Small intestine (tissue), 7 donors: ENCODE measurements at regions not wholly inside any gene's neighbourhood (a gene's known extent, or its start where the extent isn't known, plus 50 kb on each side); places are given as distances from the start of the nearest gene placed in this dataset.
"Not testable (repeated sequence)": the region's sequence is repeated elsewhere in the genome, so short reads cannot be mapped to it uniquely, and the experiment has no call there.

Experiments
- DNase-seq, 2 donors: peaks; one replicate each; pipeline versions ENCODE4 v3.0.0 to v3.0.0-alpha.2; 2013
- FAIRE-seq: peaks from 2 replicates; lab custom pipeline; 2012; peaks lifted over from hg19 to GRCh38; lab: Jason Lieb, UNC
- H3K27ac ChIP-seq, 3 donors: one replicate each; pipeline ENCODE4 v1.5.1; 2013; ENCODE audit warnings: low read length in 2 of 3, mild to moderate bottlenecking in 2 of 3, control low read depth in 1 of 3, inconsistent platforms in 1 of 3, low read depth in 1 of 3, moderate library complexity in 1 of 3
- H3K27me3 ChIP-seq, 3 donors: one replicate each; pipeline ENCODE4 v1.6.1; 2013; ENCODE audit warnings: low read length in 3 of 3, inconsistent platforms in 1 of 3; ENCODE audit not compliant: control insufficient read depth in 3 of 3, insufficient read depth in 3 of 3
- H3K36me3 ChIP-seq, 3 donors: one replicate each; pipeline ENCODE4 v1.6.1; 2013; ENCODE audit warnings: low read length in 3 of 3, inconsistent platforms in 1 of 3, low read depth in 1 of 3, mild to moderate bottlenecking in 1 of 3, moderate library complexity in 1 of 3; ENCODE audit not compliant: control insufficient read depth in 3 of 3, insufficient read depth in 2 of 3
- H3K4me1 ChIP-seq, 3 donors: one replicate each; pipeline ENCODE4 v1.6.1; 2013; ENCODE audit warnings: low read length in 2 of 3, inconsistent platforms in 1 of 3, low read depth in 1 of 3, mild to moderate bottlenecking in 1 of 3, moderate library complexity in 1 of 3; ENCODE audit not compliant: control insufficient read depth in 3 of 3, insufficient read depth in 2 of 3
- H3K4me3 ChIP-seq, 3 donors: one replicate each; pipeline ENCODE4 v1.5.1; 2013; ENCODE audit warnings: low read length in 3 of 3, control low read depth in 1 of 3, inconsistent platforms in 1 of 3, low read depth in 1 of 3, mild to moderate bottlenecking in 1 of 3, moderate library complexity in 1 of 3
- H3K9me3 ChIP-seq, 2 donors: one replicate each; pipeline ENCODE4 v1.6.1; 2013; ENCODE audit warnings: low read depth in 1 of 2, low read length in 1 of 2; ENCODE audit not compliant: control insufficient read depth in 2 of 2, insufficient read depth in 1 of 2
- WGBS, 3 donors: extraction: QIAGEN DNeasy Blood & Tissue Kit; methylation state at CpG; one replicate each; pipeline ENCODE4 v1.1.7; 2013; 5-methylcytosine and 5-hydroxymethylcytosine counted together
- donor health status: healthy with polysubstance abuse.
- donor health status: control.
- donor health status: control.
- donor health status: Bipolar disorder and iron deficiency.
- donor health status: healthy.

GRCh38 chr4:141333456-141334230, 112.9 kb downstream of the ZNF330 start:
- not testable (repeated sequence) for FAIRE-seq, H3K4me1 ChIP-seq, H3K27me3 ChIP-seq, H3K27ac ChIP-seq, DNase-seq, H3K9me3 ChIP-seq, H3K36me3 ChIP-seq
- 7 to 38% (median 21%) methylated on average over 9 to 24 of the region's 24 CpGs for WGBS, 3 donors
- H3K4me3 ChIP-seq, result peak overlapping the region in 1 of 3 donors; percentile 23

DNA sequence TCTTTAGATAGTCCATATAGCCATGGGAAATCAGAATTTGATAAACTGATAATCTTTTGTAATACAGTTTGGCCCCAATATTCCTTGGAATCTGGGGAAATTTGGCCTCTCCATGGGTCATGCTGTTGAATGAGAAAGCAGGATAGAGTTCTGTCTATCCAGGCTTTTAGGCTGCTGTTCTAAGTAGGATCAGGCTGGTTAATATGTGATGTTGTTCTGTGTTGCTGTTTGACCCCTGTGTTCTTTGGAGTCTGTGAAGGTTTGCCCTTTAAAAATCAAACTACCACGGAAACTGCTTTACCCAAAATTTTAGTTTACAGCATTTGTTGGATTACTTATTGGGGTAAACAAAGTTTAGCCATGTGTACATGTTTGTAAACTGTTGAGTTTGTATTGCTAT, 114.5 kb downstream of the ZNF330 start:
- no peaks in the 10 kb centered on the region for H3K4me1 ChIP-seq
- no peaks in the 10 kb centered on the region for H3K36me3 ChIP-seq
- DNase-seq (no peak), FAIRE-seq (no peak)
- H3K27ac ChIP-seq, result no peak overlapping the region
- no peak overlapping the region for H3K4me3 ChIP-seq
- H3K27me3 ChIP-seq, result peaks cover 0 to 3% (median 3%) of the 10 kb centered on the region in 3 donors
- 74 to 87% (median 74%) methylated on average over 1 of the region's 1 CpG for WGBS, 3 donors
- no peaks in the 10 kb centered on the region for H3K9me3 ChIP-seq

DNA sequence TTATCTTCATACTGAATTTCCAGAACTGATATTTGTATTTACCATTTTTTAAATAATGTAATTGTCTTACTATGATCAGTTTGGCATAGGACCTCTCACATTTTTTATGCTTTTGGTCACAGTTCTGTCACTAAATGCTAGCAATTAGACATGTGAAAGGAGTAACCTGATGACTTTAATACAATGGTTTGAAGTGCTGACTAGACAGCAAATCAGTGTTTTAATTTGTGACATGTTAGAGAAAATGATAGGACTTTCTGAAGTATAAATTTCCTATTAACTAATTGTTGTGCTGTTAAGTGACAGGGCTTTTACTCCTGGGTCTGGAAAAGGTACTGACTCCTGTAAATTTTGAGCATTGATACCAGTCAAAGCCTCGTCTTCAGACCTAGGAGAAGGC, 117.5 kb downstream of the ZNF330 start:
- H3K4me1 ChIP-seq, result no peaks in the 10 kb centered on the region
- DNase-seq (no peak), FAIRE-seq (no peak)
- no peak overlapping the region for H3K27ac ChIP-seq
- no peaks in the 10 kb centered on the region for H3K9me3 ChIP-seq
- peaks cover 0 to 3% (median 0%) of the 10 kb centered on the region in 3 donors for H3K27me3 ChIP-seq
- no peak overlapping the region for H3K4me3 ChIP-seq
- 84 to 95% (median 94%) methylated on average over 1 of the region's 1 CpG for WGBS, 3 donors
- no peaks in the 10 kb centered on the region for H3K36me3 ChIP-seq

GRCh38 chr4:141339391-141339790, 118.7 kb downstream of the ZNF330 start:
- Histone ChIP-seq H3K9me3 (no peaks in the 10 kb centered on the region), H3K4me3 (no peak overlapping the region), H3K4me1 (no peaks in the 10 kb centered on the region), H3K27ac (no peak overlapping the region), H3K27me3 (peaks cover 0 to 3% (median 0%) of the 10 kb centered on the region in 3 donors), H3K36me3 (no peaks in the 10 kb centered on the region)
- no peak for DNase-seq
- no peak for FAIRE-seq
- 66 to 79% (median 73%) methylated on average over 3 of the region's 3 CpGs for WGBS, 3 donors

GRCh38 chr4:141339966-141340365, 119.3 kb downstream of the ZNF330 start:
- H3K27ac ChIP-seq, result no peak overlapping the region
- H3K4me3 ChIP-seq, result no peak overlapping the region
- no peaks in the 10 kb centered on the region for H3K27me3 ChIP-seq
- no peaks in the 10 kb centered on the region for H3K4me1 ChIP-seq
- DNase-seq, result no peak
- H3K9me3 ChIP-seq, result no peaks in the 10 kb centered on the region
- FAIRE-seq, result no peak
- H3K36me3 ChIP-seq, result no peaks in the 10 kb centered on the region

DNA sequence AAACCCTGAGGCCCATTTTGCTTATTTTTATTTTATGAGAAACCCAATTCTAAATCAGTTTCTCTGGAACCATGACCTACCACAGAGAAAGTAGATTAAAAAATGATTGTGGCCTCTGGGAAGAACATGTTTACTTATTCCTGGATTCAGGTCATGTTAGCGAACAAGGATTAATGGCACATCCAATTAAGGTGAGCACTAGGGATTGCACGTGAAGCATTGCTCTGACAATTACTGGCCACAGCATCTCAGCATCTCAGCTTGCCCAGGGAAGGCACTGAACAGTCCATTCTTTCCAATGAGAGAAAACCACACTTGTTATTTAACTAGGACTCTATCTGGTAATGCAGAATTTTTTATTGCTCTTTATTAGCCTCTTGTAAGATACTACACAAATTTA, 119.8 kb downstream of the ZNF330 start:
- 86 to 93% (median 90%) methylated on average over 2 of the region's 2 CpGs for WGBS, 3 donors
- FAIRE-seq, result no peak

GRCh38 chr4:141346144-141346543, 125.4 kb downstream of the ZNF330 start:
- Histone ChIP-seq H3K4me1 (no peaks in the 10 kb centered on the region), H3K9me3 (no peaks in the 10 kb centered on the region), H3K27ac (no peak overlapping the region), H3K36me3 (no peaks in the 10 kb centered on the region), H3K27me3 (peaks cover 0 to 3% (median 0%) of the 10 kb centered on the region in 3 donors), H3K4me3 (no peak overlapping the region)
- FAIRE-seq (peak; percentile 19), DNase-seq (peak; percentile 42 to 53)
- 0 to 5% (median 4%) methylated on average over 1 of the region's 1 CpG for WGBS, 3 donors

More for the DNA sequence above, 119.8 kb downstream of the ZNF330 start:
- Histone ChIP-seq H3K27ac (no peak overlapping the region), H3K9me3 (no peaks in the 10 kb centered on the region), H3K36me3 (no peaks in the 10 kb centered on the region), H3K27me3 (no peaks in the 10 kb centered on the region), H3K4me3 (no peak overlapping the region), H3K4me1 (no peaks in the 10 kb centered on the region)
- DNase-seq, result no peak

- 70 to 79% (median 79%) methylated on average over 2 of the region's 2 CpGs for WGBS, 3 donors
- no peak for FAIRE-seq
- no peaks in the 10 kb centered on the region for H3K9me3 ChIP-seq
Measured at GRCh38 chr4:141347684-141348083, 127.0 kb downstream of the ZNF330 start.

More at GRCh38 chr4:141347684-141348083, 127.0 kb downstream of the ZNF330 start:
- Histone ChIP-seq H3K27ac (no peak overlapping the region), H3K36me3 (no peaks in the 10 kb centered on the region), H3K4me3 (no peak overlapping the region), H3K27me3 (peaks cover 0 to 3% (median 0%) of the 10 kb centered on the region in 3 donors), H3K4me1 (no peaks in the 10 kb centered on the region)
- DNase-seq, result no peak
